K562 (cell line): ENCODE measurements at regions not wholly inside any gene's neighbourhood (a gene's known extent, or its start where the extent isn't known, plus 50 kb on each side); places are given as distances from the start of the nearest gene placed in this dataset.

Experiments
- CBFA2T3 ChIP-seq: fragments of 450-650 bp; IDR thresholded peaks from 2 replicates; pipeline ENCODE4 v1.6.1; 2017
- E4F1 ChIP-seq: fragments of 250-450 bp; sonication (Bioruptor Pico); IDR thresholded peaks from 2 replicates; pipeline ENCODE4 v1.5.0; 2021; ENCODE audit warnings: mild to moderate bottlenecking, borderline replicate concordance
- GABPA ChIP-seq: fragments of 200-800 bp; sonication (Bioruptor generic); conservative IDR thresholded peaks from 2 replicates; pipeline ENCODE4 v1.6.1; 2016; ENCODE audit warnings: low read depth, missing genetic modification characterization, missing compliant biosample characterization
- MBD2 ChIP-seq: sonication (generic); IDR thresholded peaks from 2 replicates; pipeline ENCODE4 v1.6.1; 2016; ENCODE audit warnings: low read depth, borderline replicate concordance
- SREBF2 ChIP-seq: sonication (generic); formaldehyde crosslinking; IDR thresholded peaks from 2 replicates; pipeline ENCODE4 v1.4.0; 2020; ENCODE audit warnings: mild to moderate bottlenecking, missing genetic modification reagents
- TF ChIP-seq, protein P1 (sequence below), 2 experiments: IDR thresholded peaks in 1 of 2; conservative IDR thresholded peaks in 1 of 2; 2 replicates each; pipeline ENCODE4 v1.6.1; 2016; ENCODE audit warnings: low read depth in 2 of 2, mild to moderate bottlenecking in 1 of 2, missing compliant biosample characterization in 1 of 2, missing genetic modification characterization in 1 of 2, moderate library complexity in 1 of 2

- no peak for TF ChIP-seq E4F1 (CRISPR knock-in tag)
- TF ChIP-seq CBFA2T3 = no peak
- TF ChIP-seq, protein P1, sequence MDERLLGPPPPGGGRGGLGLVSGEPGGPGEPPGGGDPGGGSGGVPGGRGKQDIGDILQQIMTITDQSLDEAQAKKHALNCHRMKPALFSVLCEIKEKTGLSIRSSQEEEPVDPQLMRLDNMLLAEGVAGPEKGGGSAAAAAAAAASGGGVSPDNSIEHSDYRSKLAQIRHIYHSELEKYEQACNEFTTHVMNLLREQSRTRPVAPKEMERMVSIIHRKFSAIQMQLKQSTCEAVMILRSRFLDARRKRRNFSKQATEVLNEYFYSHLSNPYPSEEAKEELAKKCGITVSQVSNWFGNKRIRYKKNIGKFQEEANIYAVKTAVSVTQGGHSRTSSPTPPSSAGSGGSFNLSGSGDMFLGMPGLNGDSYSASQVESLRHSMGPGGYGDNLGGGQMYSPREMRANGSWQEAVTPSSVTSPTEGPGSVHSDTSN (CRISPR knock-in tag; IDR thresholded peaks at IDR 0.05; ENCODE audit: low read depth) = no peak
- TF ChIP-seq, protein P1 (tag; conservative IDR thresholded peaks at IDR 0.05; ENCODE audit: low read depth) = no peak
- TF ChIP-seq GABPA (tag) = no peak
- TF ChIP-seq SREBF2 (CRISPR knock-in tag) = no peak
- TF ChIP-seq MBD2 = no peak
- TF ChIP-seq, all 486 proteins: peak for 0
Measured at GRCh38 chr15:23983500-23984259, 296.6 kb upstream of the NDN start (continued).
